HG03060 (cell line): ENCODE measurements at regions not wholly inside any gene's neighbourhood (a gene's known extent, or its start where the extent isn't known, plus 50 kb on each side); places are given as distances from the start of the nearest gene placed in this dataset.
"Not testable (repeated sequence)": the region's sequence is repeated elsewhere in the genome, so short reads cannot be mapped to it uniquely, and the experiment has no call there.

Source experiments
- ATAC-seq: cut with Tn5 transposase; IDR thresholded peaks from one replicate; pipeline ENCODE4 v1.9.1; 2021; ENCODE audit warnings: low read depth, moderate number of reproducible peaks; ENCODE audit not compliant: unreplicated experiment

- no peak for ATAC-seq
Measured at GRCh38 chr4:174401471-174402130, 117.9 kb downstream of the CEP44 start.

DNA sequence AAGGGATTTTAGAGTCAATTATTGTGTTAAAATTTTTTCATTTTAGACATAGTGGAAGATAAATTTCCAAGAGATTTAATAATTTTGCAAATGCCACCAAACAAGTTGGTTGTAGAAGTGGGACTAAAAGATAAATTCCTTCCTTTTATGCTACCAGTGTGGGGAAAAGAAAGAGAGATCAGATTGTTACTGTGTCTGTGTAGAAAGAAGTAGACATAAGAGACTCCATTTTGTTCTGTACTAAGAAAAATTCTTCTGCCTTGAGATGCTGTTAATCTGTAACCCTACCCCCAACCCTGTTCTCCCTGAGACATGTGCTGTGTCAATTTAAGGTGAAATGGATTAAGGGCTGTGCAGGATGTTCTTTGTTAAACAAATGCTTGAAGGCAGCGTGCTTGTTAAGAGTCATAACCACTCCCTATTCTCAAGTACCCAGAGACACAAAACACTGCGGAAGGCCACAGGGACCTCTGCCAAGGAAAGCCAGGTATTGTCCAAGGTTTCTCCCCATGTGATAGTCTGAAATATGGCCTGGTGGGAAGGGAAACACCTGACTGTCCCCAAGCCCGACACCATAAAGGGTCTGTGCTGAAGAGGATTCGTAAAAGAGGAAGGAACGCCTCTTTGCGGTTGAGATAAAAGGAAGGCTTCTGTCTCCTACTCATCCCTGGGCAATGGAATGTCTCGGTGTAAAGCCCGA is 117.0 kb downstream of the CEP44 start:
- ATAC-seq, result not testable (repeated sequence)

GRCh38 chr4:174398728-174399127 is 115.0 kb downstream of the CEP44 start:
- no peak for ATAC-seq

GRCh38 chr4:174397366-174398155 is 113.8 kb downstream of the CEP44 start:
- ATAC-seq, result no peak

- no peak for ATAC-seq
Measured at GRCh38 chr4:174396599-174397110, 112.9 kb downstream of the CEP44 start.

- no peak for ATAC-seq
Measured at GRCh38 chr4:174394915-174395314, 111.2 kb downstream of the CEP44 start.

DNA sequence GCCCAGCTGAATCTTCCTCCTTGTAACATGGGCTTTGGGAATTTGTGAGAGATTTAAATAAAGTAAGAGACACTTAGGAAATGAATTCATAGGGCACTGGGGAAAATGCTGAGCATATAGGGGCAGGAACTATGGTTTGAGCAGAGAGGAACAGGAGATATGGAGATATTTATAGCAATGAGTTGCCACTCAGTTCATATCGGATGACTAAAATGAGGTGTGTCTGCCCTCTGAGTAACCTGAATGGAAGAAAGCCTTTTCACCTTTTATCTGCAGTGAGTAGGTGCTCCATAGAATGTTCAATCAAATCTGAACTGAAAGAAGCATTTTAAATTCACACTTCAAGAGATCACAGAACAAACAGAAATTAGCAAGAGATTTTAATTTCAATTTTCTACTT is 105.7 kb downstream of the CEP44 start:
- no peak for ATAC-seq

- ATAC-seq, result no peak
Measured at GRCh38 chr4:174388461-174389145, 104.9 kb downstream of the CEP44 start.

GRCh38 chr4:174387721-174388120 is 104.0 kb downstream of the CEP44 start:
- no peak for ATAC-seq

- ATAC-seq, result no peak
Measured at GRCh38 chr4:174387143-174387542, 103.4 kb downstream of the CEP44 start.

DNA sequence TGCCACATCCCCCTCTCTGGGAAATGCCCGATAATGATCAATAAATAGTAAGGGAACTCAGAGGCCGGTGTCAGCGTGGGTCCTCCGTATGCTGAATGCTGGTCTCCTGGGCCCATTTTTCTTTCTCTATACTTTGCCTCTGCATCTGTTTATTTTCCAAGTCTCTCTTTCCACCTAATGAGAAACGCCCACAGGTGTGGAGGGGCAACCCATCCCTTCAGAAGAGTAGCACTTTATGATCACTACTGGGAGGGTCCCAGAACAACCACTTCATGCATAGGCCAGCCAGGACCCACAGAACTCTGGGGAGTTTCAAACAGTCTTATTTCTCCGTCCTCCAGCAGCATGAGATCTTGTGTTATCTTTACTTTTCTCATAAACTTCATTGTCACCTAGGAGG is 100.1 kb downstream of the CEP44 start:
- ATAC-seq, result no peak

- not testable (repeated sequence) for ATAC-seq
Measured at GRCh38 chr4:174382938-174383605, 99.4 kb downstream of the CEP44 start.
